IMR-90 (cell line): ENCODE measurements at regions not wholly inside any gene's neighbourhood (a gene's known extent, or its start where the extent isn't known, plus 50 kb on each side); places are given as distances from the start of the nearest gene placed in this dataset.

Experiments used
- ATAC-seq: fragments of 200-7000 bp; cut with Tn5 transposase; 2 replicates; pipeline ENCODE4 v1.9.1; 2020; ENCODE audit warnings: low read depth, mild to moderate bottlenecking, moderate library complexity
- BruUV-seq: library from RNA; stranded (reverse); fragments of 400-500 nt; replicated peaks from 2 replicates; lab custom pipeline; 2021; lab: Mats Ljungman, UMichigan
- CTCF ChIA-PET: fragments of 300-600 bp; formaldehyde crosslinking; extraction: SDS; loops from one replicate; lab custom pipeline; 2021; ENCODE audit warnings: antibody characterized with exemption; lab: Yijun Ruan, JAX
- POLR2A ChIA-PET: fragments of 300-600 bp; sonication (Branson Sonifier 250); formaldehyde crosslinking; loops from one replicate; lab custom pipeline; 2022; ENCODE audit warnings: antibody characterized with exemption; ENCODE audit not compliant: unreplicated experiment; lab: Charles Lee
- DNase-seq: peaks from one replicate; pipeline ENCODE4 v3.0.0; 2013
- H2AFZ ChIP-seq: replicated peaks from 2 replicates; pipeline ENCODE3; 2013; ENCODE audit warnings: low read length, mild to moderate bottlenecking; ENCODE audit not compliant: poor library complexity
- H2AK5ac ChIP-seq: 2 replicates; pipeline ENCODE4 v1.6.1; 2013; ENCODE audit warnings: low read depth, low read length, inconsistent platforms
- H2AK9ac ChIP-seq: replicated peaks from 2 replicates; pipeline ENCODE3; 2013; ENCODE audit warnings: mild to moderate bottlenecking, low read depth, low read length, moderate library complexity; ENCODE audit not compliant: poor library complexity
- H2BK120ac ChIP-seq: 2 replicates; pipeline ENCODE4 v1.6.1; 2013; ENCODE audit warnings: low read depth, low read length, inconsistent platforms
- H2BK15ac ChIP-seq: 3 replicates; pipeline ENCODE4 v1.6.1; 2013; ENCODE audit warnings: low read depth, low read length, inconsistent platforms
- H2BK20ac ChIP-seq: 2 replicates; pipeline ENCODE4 v1.6.1; 2013; ENCODE audit warnings: low read depth, mild to moderate bottlenecking, inconsistent platforms, low read length, moderate library complexity
- H2BK5ac ChIP-seq: 2 replicates; pipeline ENCODE4 v1.6.1; 2013; ENCODE audit warnings: mild to moderate bottlenecking, low read depth, low read length, inconsistent platforms; ENCODE audit not compliant: poor library complexity, severe bottlenecking
- H3K14ac ChIP-seq: replicated peaks from 2 replicates; pipeline ENCODE4 v1.6.1; 2013; ENCODE audit warnings: low read depth, low read length, inconsistent platforms
- H3K18ac ChIP-seq: 2 replicates; pipeline ENCODE4 v1.6.1; 2013; ENCODE audit warnings: low read depth, low read length, control low read depth
- H3K23ac ChIP-seq: 2 replicates; pipeline ENCODE4 v1.6.1; 2013; ENCODE audit warnings: low read depth, low read length, inconsistent platforms
- H3K27ac ChIP-seq: 2 replicates; pipeline ENCODE4 v1.5.1; 2013; ENCODE audit warnings: mild to moderate bottlenecking, control low read depth, low read length; ENCODE audit not compliant: insufficient read depth
- H3K27me3 ChIP-seq: 2 replicates; pipeline ENCODE4 v1.6.1; 2013; ENCODE audit warnings: low read length; ENCODE audit not compliant: control insufficient read depth, insufficient read depth
- H3K36me3 ChIP-seq: 2 replicates; pipeline ENCODE4 v1.6.1; 2013; ENCODE audit warnings: low read length, mixed read lengths; ENCODE audit not compliant: control insufficient read depth, insufficient read depth
- H3K4ac ChIP-seq: 2 replicates; pipeline ENCODE4 v1.6.1; 2013; ENCODE audit warnings: low read depth, low read length, inconsistent platforms
- H3K4me1 ChIP-seq: 2 replicates; pipeline ENCODE4 v1.6.1; 2013; ENCODE audit warnings: low read length, mixed read lengths; ENCODE audit not compliant: control insufficient read depth, insufficient read depth
- H3K4me2 ChIP-seq: 2 replicates; pipeline ENCODE4 v1.6.1; 2013; ENCODE audit warnings: low read depth, mild to moderate bottlenecking, control low read depth, low read length, moderate library complexity
- H3K4me3 ChIP-seq: 2 replicates; pipeline ENCODE4 v1.5.1; 2013; ENCODE audit warnings: low read depth, mild to moderate bottlenecking, control low read depth, low read length, moderate library complexity; ENCODE audit not compliant: insufficient read depth
- H3K56ac ChIP-seq: 2 replicates; pipeline ENCODE4 v1.6.1; 2013; ENCODE audit warnings: low read length, inconsistent platforms; ENCODE audit not compliant: insufficient read depth; ENCODE audit errors: extremely low read depth
- H3K79me1 ChIP-seq, 2 experiments: 2 replicates each; pipeline ENCODE4 v1.6.1; 2013; ENCODE audit warnings: low read length in 2 of 2, inconsistent platforms in 1 of 2, low read depth in 1 of 2
- H3K9ac ChIP-seq: 2 replicates; pipeline ENCODE4 v1.6.1; 2013; ENCODE audit warnings: low read depth, low read length, control low read depth
- H3K9me1 ChIP-seq: 2 replicates; pipeline ENCODE4 v1.6.1; 2013; ENCODE audit warnings: low read length, inconsistent platforms; ENCODE audit not compliant: insufficient read depth
- H3K9me3 ChIP-seq: 2 replicates; pipeline ENCODE4 v1.6.1; 2013; ENCODE audit warnings: low read length; ENCODE audit not compliant: control insufficient read depth, insufficient read depth
- H4K20me1 ChIP-seq: 2 replicates; pipeline ENCODE4 v1.6.1; 2013; ENCODE audit warnings: low read length, inconsistent platforms; ENCODE audit not compliant: insufficient read depth
- H4K5ac ChIP-seq: 2 replicates; pipeline ENCODE4 v1.6.1; 2013; ENCODE audit warnings: mild to moderate bottlenecking, low read depth, low read length, control low read depth
- H4K8ac ChIP-seq, 2 experiments: 2 replicates each; pipeline ENCODE4 v1.6.1; 2013; ENCODE audit warnings: low read depth in 2 of 2, low read length in 2 of 2, control low read depth in 1 of 2, inconsistent platforms in 1 of 2
- H4K91ac ChIP-seq: 2 replicates; pipeline ENCODE4 v1.6.1; 2013; ENCODE audit warnings: low read depth, low read length, inconsistent platforms; ENCODE audit not compliant: insufficient read depth
- BHLHE40 ChIP-seq: fragments of 150-350 bp; IDR thresholded peaks from 2 replicates; pipeline ENCODE4 v1.6.1; 2016; ENCODE audit warnings: mild to moderate bottlenecking, low read depth, low read length
- CHD1 ChIP-seq: IDR thresholded peaks from 2 replicates; pipeline ENCODE4 v1.6.1; 2012; ENCODE audit warnings: low read depth, low read length, improper control_type of control experiment
- MAFK ChIP-seq: IDR thresholded peaks from 2 replicates; pipeline ENCODE4 v1.6.1; 2012; ENCODE audit warnings: low read depth, low read length, improper control_type of control experiment
- MAZ ChIP-seq: IDR thresholded peaks from 2 replicates; pipeline ENCODE4 v1.6.1; 2012; ENCODE audit warnings: low read depth, mild to moderate bottlenecking, low read length, improper control_type of control experiment, moderate library complexity, borderline replicate concordance
- MXI1 ChIP-seq: IDR thresholded peaks from 2 replicates; pipeline ENCODE4 v1.6.1; 2012; ENCODE audit warnings: low read depth, mild to moderate bottlenecking, low read length, moderate library complexity, borderline replicate concordance
- NFE2L2 ChIP-seq: fragments of 150-350 bp; IDR thresholded peaks from 2 replicates; pipeline ENCODE4 v1.6.1; 2016; ENCODE audit warnings: low read depth, mild to moderate bottlenecking, low read length
- POLR2A ChIP-seq: IDR thresholded peaks from 2 replicates; pipeline ENCODE4 v1.6.1; 2012; ENCODE audit warnings: mild to moderate bottlenecking, low read depth, low read length
- RAD21 ChIP-seq: IDR thresholded peaks from 2 replicates; pipeline ENCODE4 v1.6.1; 2012; ENCODE audit warnings: low read length, improper control_type of control experiment
- RCOR1 ChIP-seq: IDR thresholded peaks from 2 replicates; pipeline ENCODE4 v1.6.1; 2012; ENCODE audit warnings: mild to moderate bottlenecking, low read length, improper control_type of control experiment; ENCODE audit not compliant: insufficient replicate concordance
- SMC3 ChIP-seq: fragments of 150-350 bp; IDR thresholded peaks from 2 replicates; pipeline ENCODE4 v1.6.1; 2016; ENCODE audit warnings: low read depth, mild to moderate bottlenecking, antibody characterized with exemption, low read length, moderate library complexity
- WGBS, 2 experiments: methylation state at CpG; one replicate each; pipeline versions ENCODE4 v1.1.5 to v1.1.7; 2013; ENCODE audit warnings: missing lambda C conversion rate in 2 of 2; ENCODE audit not compliant: insufficient read length in 1 of 2; ENCODE audit errors: extremely low coverage in 2 of 2; 5-methylcytosine and 5-hydroxymethylcytosine counted together
- dilution Hi-C: fragments of 300-500 bp; cut with HindIII; formaldehyde crosslinking; loops from one replicate; pipeline ENCODE4 v1.14.3; 2018; ENCODE audit warnings: low sequenced_read_pairs; ENCODE audit not compliant: unreplicated experiment
- in situ Hi-C: fragments of 300-500 bp; cut with MboI; formaldehyde crosslinking; loops from 3 replicates; pipeline ENCODE4 v1.14.3; 2019; ENCODE audit warnings: low sequenced_read_pairs, inconsistent platforms, mixed read lengths
- intact Hi-C: fragments of 100-400 bp; cut with micrococcal nuclease; formaldehyde crosslinking; loops from 2 replicates; pipeline ENCODE4 v1.10.0; 2022

GRCh38 chr6:86715676-86716075 is 221.7 kb upstream of the HTR1E start:
- BruUV-seq: no TSS peak
- Histone ChIP-seq H4K20me1 (no peaks in the 10 kb centered on the region), H3K23ac (no peak overlapping the region), H4K91ac (no peak overlapping the region), H3K9me1 (no peaks in the 10 kb centered on the region), H2BK20ac (no peak overlapping the region), H3K18ac (no peak overlapping the region), H2BK15ac (no peak overlapping the region), H3K56ac (no peak overlapping the region), H3K4me3 (no peak overlapping the region), H3K9me3 (peaks cover 4% of the 10 kb centered on the region), H2BK120ac (no peak overlapping the region), H3K27me3 (no peaks in the 10 kb centered on the region), H3K36me3 (no peaks in the 10 kb centered on the region), H3K27ac (no peak overlapping the region), H2AK9ac (no peak overlapping the region), H3K79me1 (no peaks in the 10 kb centered on the region), H2AK5ac (no peak overlapping the region), H4K8ac (no peak overlapping the region), H3K14ac (no peak overlapping the region), H4K5ac (no peak overlapping the region), H3K4me1 (no peaks in the 10 kb centered on the region), H2BK5ac (no peak overlapping the region), H2AFZ (no peak overlapping the region), H3K4me2 (no peak overlapping the region), H3K9ac (no peak overlapping the region), H3K4ac (no peak overlapping the region)
- no CpG with 5 or more reads among the region's 3 CpGs for WGBS, 2 experiments
- in situ Hi-C loops: no loop called here
- ChIA-PET CTCF (no interaction called here), POLR2A (no interaction called here)
- DNase-seq: no peak
- no peak for ATAC-seq
- dilution Hi-C loops: no loop called here
- intact Hi-C loops: no loop called here
- TF ChIP-seq RAD21 (no peak), CHD1 (no peak), MAFK (no peak), MXI1 (no peak), RCOR1 (no peak), MAZ (no peak), NFE2L2 (no peak), SMC3 (no peak), POLR2A (no peak), BHLHE40 (no peak)
